Tibial nerve (tissue), 4 donors: ENCODE measurements at regions not wholly inside any gene's neighbourhood (a gene's known extent, or its start where the extent isn't known, plus 50 kb on each side); places are given as distances from the start of the nearest gene placed in this dataset.

Experiments
- DNase-seq, 2 donors: peaks; one replicate each; pipeline ENCODE4 v3.0.0-alpha.2; 2019; ENCODE audit warnings: low spot score in 2 of 2
- H3K27ac ChIP-seq, 4 donors: fragments of 200-600 bp; sonication (generic) in 3 of 4; one replicate each; pipeline ENCODE4 v1.5.1; 2017 to 2019; ENCODE audit warnings: mild to moderate bottlenecking in 1 of 4
- H3K27me3 ChIP-seq, 2 donors: fragments of 200-600 bp; sonication (generic) in 1 of 2; one replicate each; pipeline versions ENCODE4 v1.5.1 to v1.6.0; 2017 to 2019
- H3K36me3 ChIP-seq, 3 donors: fragments of 200-600 bp; sonication (generic); one replicate each; pipeline ENCODE4 v1.5.1; 2018 to 2019
- H3K4me1 ChIP-seq, 4 donors: fragments of 200-600 bp; sonication (generic) in 3 of 4; one replicate each; pipeline ENCODE4 v1.5.1; 2017 to 2019
- H3K4me3 ChIP-seq, 4 donors: fragments of 200-600 bp; sonication (generic) in 3 of 4; one replicate each; pipeline ENCODE4 v1.5.1; 2017 to 2019; ENCODE audit warnings: mild to moderate bottlenecking in 1 of 4, moderate library complexity in 1 of 4
- H3K9me3 ChIP-seq, 4 donors: fragments of 200-600 bp; sonication (generic) in 3 of 4; one replicate each; pipeline ENCODE4 v1.5.1; 2017 to 2019
- CTCF ChIP-seq, 5 experiments: fragments of 200-600 bp in 3 of 5; fragments of 450-650 bp in 2 of 5; sonication (generic) in 3 of 5; IDR thresholded peaks; one replicate each; pipeline ENCODE4 v1.5.1; 2016 to 2019; ENCODE audit warnings: antibody characterized with exemption in 5 of 5, mild to moderate bottlenecking in 3 of 5, moderate library complexity in 2 of 5
- EP300 ChIP-seq, 2 donors: sonication (generic); formaldehyde crosslinking; IDR thresholded peaks; one replicate each; pipeline ENCODE4 v1.6.1; 2017; ENCODE audit warnings: antibody characterized with exemption in 2 of 2, mild to moderate bottlenecking in 1 of 2
- POLR2A ChIP-seq, 2 donors: fragments of 450-650 bp; IDR thresholded peaks; one replicate each; pipeline ENCODE4 v1.6.1; 2017; ENCODE audit warnings: antibody characterized with exemption in 2 of 2, mild to moderate bottlenecking in 2 of 2, moderate library complexity in 2 of 2
- WGBS, 2 donors: methylation state at CpG; one replicate each; pipeline ENCODE4 v1.1.5; 2018; 5-methylcytosine and 5-hydroxymethylcytosine counted together

GRCh38 chr13:111994578-111994977 lies 72.4 kb upstream of the SOX1 start:
- no peaks in the 10 kb centered on the region for H3K27me3 ChIP-seq
- peaks cover 0 to 16% (median 0%) of the 10 kb centered on the region in 4 donors for H3K9me3 ChIP-seq
- H3K4me1 ChIP-seq, result peaks cover 0 to 4% (median 0%) of the 10 kb centered on the region in 4 donors
- TF ChIP-seq CTCF (IDR thresholded peaks at IDR 0.05) (no peak), POLR2A (IDR thresholded peaks at IDR 0.05) (no peak), EP300 (IDR thresholded peaks at IDR 0.05) (no peak)
- no peak overlapping the region for H3K27ac ChIP-seq
- H3K4me3 ChIP-seq, result no peak overlapping the region
- H3K36me3 ChIP-seq, result no peaks in the 10 kb centered on the region
- WGBS, 2 donors, result 81 to 82% methylated on average over 11 of the region's 11 CpGs
- DNase-seq, result no peak

- H3K36me3 ChIP-seq, result no peaks in the 10 kb centered on the region
- TF ChIP-seq EP300 (IDR thresholded peaks at IDR 0.05), result no peak
- TF ChIP-seq POLR2A (IDR thresholded peaks at IDR 0.05), result no peak
- TF ChIP-seq CTCF (IDR thresholded peaks at IDR 0.05), result no peak
- no peaks in the 10 kb centered on the region for H3K4me1 ChIP-seq
- WGBS, 2 donors, result 82 to 83% methylated on average over 5 of the region's 5 CpGs
- DNase-seq, result no peak
- no peak overlapping the region for H3K27ac ChIP-seq
- no peaks in the 10 kb centered on the region for H3K27me3 ChIP-seq
- no peaks in the 10 kb centered on the region for H3K9me3 ChIP-seq
- no peak overlapping the region for H3K4me3 ChIP-seq
Observed at GRCh38 chr13:111999352-111999751, 67.6 kb upstream of the SOX1 start.

GRCh38 chr13:112000888-112001287 lies 66.1 kb upstream of the SOX1 start:
- H3K9me3 ChIP-seq, result no peaks in the 10 kb centered on the region
- TF ChIP-seq EP300 (IDR thresholded peaks at IDR 0.05) (no peak), POLR2A (IDR thresholded peaks at IDR 0.05) (no peak), CTCF (IDR thresholded peaks at IDR 0.05) (no peak)
- 87 to 92% methylated on average over 4 of the region's 4 CpGs for WGBS, 2 donors

GRCh38 chr13:112001571-112001970 lies 65.4 kb upstream of the SOX1 start:
- TF ChIP-seq POLR2A (IDR thresholded peaks at IDR 0.05) (no peak), CTCF (IDR thresholded peaks at IDR 0.05) (no peak), EP300 (IDR thresholded peaks at IDR 0.05) (no peak)
- Histone ChIP-seq H3K27ac (no peak overlapping the region), H3K36me3 (no peaks in the 10 kb centered on the region), H3K9me3 (peaks cover 0 to 5% (median 0%) of the 10 kb centered on the region in 4 donors), H3K4me1 (no peaks in the 10 kb centered on the region), H3K4me3 (no peak overlapping the region), H3K27me3 (no peaks in the 10 kb centered on the region)
- 59 to 60% methylated on average over 5 of the region's 5 CpGs for WGBS, 2 donors
- DNase-seq, result no peak

More at GRCh38 chr13:112000888-112001287, 66.1 kb upstream of the SOX1 start:
- no peaks in the 10 kb centered on the region for H3K36me3 ChIP-seq
- no peak for DNase-seq
- H3K27me3 ChIP-seq, result no peaks in the 10 kb centered on the region
- H3K4me3 ChIP-seq, result no peak overlapping the region
- H3K4me1 ChIP-seq, result no peaks in the 10 kb centered on the region
- H3K27ac ChIP-seq, result no peak overlapping the region

GRCh38 chr13:112003396-112003795 lies 63.6 kb upstream of the SOX1 start:
- H3K27ac ChIP-seq, result no peak overlapping the region
- H3K27me3 ChIP-seq, result no peaks in the 10 kb centered on the region
- no peak for DNase-seq
- no peak for TF ChIP-seq POLR2A (IDR thresholded peaks at IDR 0.05)
- no peak for TF ChIP-seq CTCF (IDR thresholded peaks at IDR 0.05)
- no peak for TF ChIP-seq EP300 (IDR thresholded peaks at IDR 0.05)
- H3K36me3 ChIP-seq, result no peaks in the 10 kb centered on the region
- WGBS, 2 donors, result 58 to 64% methylated on average over 4 of the region's 4 CpGs
- peaks cover 0 to 8% (median 0%) of the 10 kb centered on the region in 4 donors for H3K9me3 ChIP-seq
- no peaks in the 10 kb centered on the region for H3K4me1 ChIP-seq
- H3K4me3 ChIP-seq, result no peak overlapping the region
